HEK293T (cell line): ENCODE measurements at regions not wholly inside any gene's neighbourhood (a gene's known extent, or its start where the extent isn't known, plus 50 kb on each side); places are given as distances from the start of the nearest gene placed in this dataset.

Source experiments
- PKNOX1 ChIP-seq: fragments of 450-650 bp; IDR thresholded peaks from 2 replicates; pipeline ENCODE4 v1.6.1; 2016
- SP1 ChIP-seq: fragments of 450-650 bp; IDR thresholded peaks from 2 replicates; pipeline ENCODE4 v1.6.1; 2017
- SUZ12 ChIP-seq: fragments of 450-650 bp; IDR thresholded peaks from 2 replicates; pipeline ENCODE4 v1.6.1; 2016; ENCODE audit warnings: mild to moderate bottlenecking

GRCh38 chr6:27601668-27602254 lies 128.9 kb upstream of the ZNF184 start:
- no peak for TF ChIP-seq PKNOX1
- no peak for TF ChIP-seq SUZ12
- TF ChIP-seq SP1, result no peak
